ENCODE measurements at regions not wholly inside any gene's neighbourhood (a gene's known extent, or its start where the extent isn't known, plus 50 kb on each side); places are given as distances from the start of the nearest gene placed in this dataset.
"Not testable (repeated sequence)": the region's sequence is repeated elsewhere in the genome, so short reads cannot be mapped to it uniquely, and the experiment has no call there.

DNA sequence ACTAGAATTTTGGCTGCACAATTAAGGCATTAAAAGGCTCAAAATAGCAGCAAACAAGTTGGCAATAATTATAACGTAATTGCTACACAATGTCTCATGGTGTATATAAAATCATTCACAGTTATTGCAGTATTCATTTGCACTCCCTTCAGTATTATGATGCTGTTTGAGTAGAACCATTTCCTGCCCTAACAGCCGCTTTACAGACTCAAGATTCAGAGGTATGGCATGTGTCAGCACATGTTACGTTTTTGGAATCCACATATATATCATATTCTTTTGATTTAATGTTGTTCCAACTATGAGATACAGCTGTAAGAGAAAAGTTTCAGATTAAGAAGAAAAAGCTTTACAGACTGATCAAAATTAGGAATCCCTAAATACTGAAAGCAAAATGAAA is 56.3 kb upstream of the NCKAP5 start:
- no peak for DNase-seq (ENCODE audit: low read depth in 3 of 3, low spot score in 1 of 3)

DNA sequence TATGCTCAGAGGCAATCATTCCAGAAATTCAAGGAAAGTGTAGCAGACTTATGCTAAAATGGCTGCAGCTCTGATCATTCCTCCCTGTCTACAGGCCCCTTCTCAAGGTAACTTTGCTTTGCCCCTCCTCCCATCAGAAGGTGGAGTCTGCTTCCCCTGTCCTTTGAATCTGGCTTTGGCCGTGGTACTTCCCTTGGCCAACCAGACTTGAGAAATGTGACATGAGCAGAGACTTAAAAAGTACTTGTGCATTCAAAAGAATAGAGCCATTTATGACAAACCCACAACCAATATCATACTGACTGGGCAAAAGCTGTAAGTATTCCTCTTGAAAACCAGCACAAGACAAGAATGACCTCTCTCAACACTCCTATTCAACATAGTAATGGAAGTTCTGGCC is 59.5 kb upstream of the NCKAP5 start:
- DNase-seq (ENCODE audit: low read depth in 3 of 3, low spot score in 1 of 3): no peak

GRCh38 chr2:133633309-133633708 is 65.0 kb upstream of the NCKAP5 start:
- no peak for DNase-seq (ENCODE audit: low read depth in 3 of 3, low spot score in 1 of 3)

GRCh38 chr2:133633881-133634409 is 65.7 kb upstream of the NCKAP5 start:
- DNase-seq (ENCODE audit: low read depth in 3 of 3, low spot score in 1 of 3): no peak

- DNase-seq (ENCODE audit: low read depth in 3 of 3, low spot score in 1 of 3): no peak
Measured at GRCh38 chr2:133635131-133635530, 66.9 kb upstream of the NCKAP5 start.

DNA sequence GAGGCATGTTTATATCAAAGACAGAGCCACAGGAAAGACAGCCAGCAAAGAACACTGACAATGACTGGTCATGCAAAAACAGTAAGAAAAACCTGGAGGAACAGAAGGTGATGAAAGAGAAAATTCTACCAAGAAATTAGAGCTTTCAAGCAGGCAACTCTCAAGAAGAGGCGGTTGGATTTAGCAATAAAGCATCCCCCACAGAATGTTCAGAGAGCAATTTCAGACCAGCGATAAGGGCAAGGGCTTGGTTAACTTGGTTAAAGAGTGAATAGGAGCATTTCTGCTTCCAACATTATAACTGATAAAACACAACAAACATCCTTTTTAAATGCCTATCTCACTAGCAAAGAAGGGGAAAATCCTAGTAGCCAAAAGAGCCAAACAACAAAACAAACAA is 68.0 kb upstream of the NCKAP5 start:
- DNase-seq (ENCODE audit: low read depth in 3 of 3, low spot score in 1 of 3): no peak

GRCh38 chr2:133640103-133640502 is 71.8 kb upstream of the NCKAP5 start:
- no peak for DNase-seq (ENCODE audit: low read depth in 3 of 3, low spot score in 1 of 3)

DNA sequence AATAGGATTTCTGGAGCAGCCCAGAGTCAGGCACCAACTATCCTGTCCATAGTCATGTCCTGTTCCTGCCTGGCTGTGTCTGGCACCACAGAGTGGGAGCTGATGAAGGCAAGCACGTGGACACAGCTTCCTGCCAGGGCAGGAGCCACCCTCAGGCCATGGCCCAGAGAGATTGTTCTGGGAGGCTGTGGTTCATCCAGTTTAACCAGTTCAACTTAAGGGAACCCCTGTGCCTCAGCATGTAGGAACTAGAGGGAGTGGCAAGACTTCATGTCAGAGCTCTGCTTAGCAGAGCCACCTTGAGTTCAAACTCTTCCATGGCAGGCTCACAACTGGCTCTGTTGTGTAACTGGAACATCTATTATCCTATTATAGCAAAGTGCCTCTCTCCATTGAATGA is 73.2 kb upstream of the NCKAP5 start:
- DNase-seq (ENCODE audit: low read depth in 3 of 3, low spot score in 1 of 3): no peak

GRCh38 chr2:133641942-133642725 is 73.9 kb upstream of the NCKAP5 start:
- no peak for DNase-seq (ENCODE audit: low read depth in 3 of 3, low spot score in 1 of 3)

- no peak for DNase-seq (ENCODE audit: low read depth in 3 of 3, low spot score in 1 of 3)
Measured at GRCh38 chr2:133642791-133643191, 74.5 kb upstream of the NCKAP5 start.

DNA sequence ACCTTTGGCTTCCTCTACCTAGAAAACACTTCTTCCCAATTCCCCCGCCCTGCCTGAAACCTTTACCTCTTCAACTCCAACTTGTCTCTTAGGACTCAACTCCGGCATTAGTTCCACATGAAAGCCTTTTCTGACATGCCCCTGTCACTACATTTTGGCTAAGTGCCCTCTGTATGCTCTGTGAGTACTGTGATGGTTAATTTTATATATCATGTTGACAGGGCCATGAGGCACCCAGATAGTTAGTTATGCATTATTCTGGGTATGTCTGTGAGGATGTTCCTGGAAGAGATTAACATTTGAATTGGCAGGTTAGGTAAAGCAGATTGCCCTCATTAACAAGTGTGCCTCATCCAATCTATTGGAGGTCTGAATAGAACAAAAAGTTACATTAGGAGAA is 75.6 kb upstream of the NCKAP5 start:
- no peak for DNase-seq (ENCODE audit: low read depth in 3 of 3, low spot score in 1 of 3)

DNA sequence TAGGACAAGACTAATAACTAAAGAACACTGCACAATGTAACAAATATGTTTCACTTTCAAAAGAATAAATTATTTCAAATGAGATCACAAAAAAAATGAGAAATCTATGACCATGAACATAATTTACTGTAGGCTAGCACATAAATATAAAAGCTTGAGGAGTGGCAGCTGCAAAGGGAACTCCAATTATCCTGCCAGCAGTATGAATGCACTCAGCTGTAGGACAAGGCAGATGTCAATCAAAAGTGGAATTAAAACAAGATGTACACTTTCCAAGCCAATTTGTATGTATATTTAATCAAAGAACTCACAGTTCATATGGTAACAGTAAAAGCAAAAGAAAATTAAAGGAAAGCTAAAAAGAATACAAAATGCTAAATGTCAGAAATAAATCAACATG is 76.6 kb upstream of the NCKAP5 start:
- no peak for DNase-seq (ENCODE audit: low read depth in 3 of 3, low spot score in 1 of 3)

DNA sequence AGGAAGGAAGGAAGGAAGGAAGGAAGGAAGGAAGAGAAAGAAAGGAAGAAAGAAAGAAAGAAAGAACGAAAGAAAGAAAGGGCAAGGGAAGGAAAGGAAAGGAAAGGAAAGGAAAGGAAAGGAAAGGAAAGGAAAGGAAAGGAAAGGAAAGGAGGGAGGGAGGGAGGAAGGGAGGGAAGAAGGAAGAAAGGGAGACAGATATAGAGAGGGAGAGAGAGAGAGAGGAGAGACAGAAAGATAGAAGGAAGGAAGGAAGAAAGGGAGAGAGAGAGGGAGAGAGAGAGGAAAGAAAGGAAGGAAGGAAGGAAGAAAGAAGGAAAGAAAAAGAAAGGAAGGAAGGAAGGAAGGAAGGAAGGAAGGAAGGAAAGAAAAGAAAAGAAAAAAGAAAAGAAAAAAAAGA is 79.1 kb upstream of the NCKAP5 start:
- DNase-seq (ENCODE audit: low read depth in 3 of 3, low spot score in 1 of 3): not testable (repeated sequence)

DNA sequence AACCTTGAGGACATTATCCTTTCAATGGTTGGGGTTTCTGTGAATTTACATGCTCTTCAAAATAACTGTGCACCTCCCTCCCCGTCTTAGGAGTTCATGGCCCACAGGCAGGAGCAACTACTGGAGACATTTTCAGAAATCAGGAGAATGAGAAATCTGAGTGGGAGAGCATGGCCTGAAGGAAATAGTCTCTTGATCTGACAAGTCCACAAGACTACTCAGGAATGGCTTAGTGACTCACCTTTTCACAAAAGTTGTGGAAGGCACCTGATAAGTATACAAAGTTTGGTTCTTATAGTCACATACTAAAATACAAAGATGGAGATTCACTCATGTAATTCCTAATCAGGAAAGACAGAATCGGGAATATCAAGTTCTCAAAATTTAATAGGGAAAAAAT is 83.6 kb upstream of the NCKAP5 start:
- no peak for DNase-seq (ENCODE audit: low read depth in 3 of 3, low spot score in 1 of 3)

DNA sequence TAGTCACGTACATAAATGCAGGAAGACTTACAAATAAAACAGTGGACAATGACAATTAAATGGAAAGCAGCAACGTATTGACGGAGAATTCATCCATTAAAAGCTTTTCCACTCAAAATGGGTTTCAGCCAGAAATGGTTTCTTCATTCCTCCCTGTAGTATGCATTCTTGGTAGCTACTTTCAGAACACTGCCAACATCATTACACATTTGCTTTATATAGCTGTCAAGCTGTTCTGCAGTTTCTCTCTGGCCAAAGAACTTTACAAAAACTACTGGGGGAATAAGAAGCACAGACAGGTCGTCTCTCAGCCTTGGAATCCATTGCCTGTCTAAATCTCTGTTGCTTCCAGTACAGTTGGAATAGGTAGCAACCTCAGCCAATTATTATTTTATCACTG is 84.1 kb upstream of the NCKAP5 start:
- no peak for DNase-seq (ENCODE audit: low read depth in 3 of 3, low spot score in 1 of 3)

GRCh38 chr2:133653056-133653455 is 84.8 kb upstream of the NCKAP5 start:
- no peak for DNase-seq (ENCODE audit: low read depth in 3 of 3, low spot score in 1 of 3)

- no peak for DNase-seq (ENCODE audit: low read depth in 3 of 3, low spot score in 1 of 3)
Measured at GRCh38 chr2:133654949-133655348, 86.7 kb upstream of the NCKAP5 start.

GRCh38 chr2:133655610-133656009 is 87.3 kb upstream of the NCKAP5 start:
- DNase-seq (ENCODE audit: low read depth in 3 of 3, low spot score in 1 of 3): no peak

GRCh38 chr2:133657591-133657990 is 89.3 kb upstream of the NCKAP5 start:
- DNase-seq (ENCODE audit: low read depth in 3 of 3, low spot score in 1 of 3): no peak

DNA sequence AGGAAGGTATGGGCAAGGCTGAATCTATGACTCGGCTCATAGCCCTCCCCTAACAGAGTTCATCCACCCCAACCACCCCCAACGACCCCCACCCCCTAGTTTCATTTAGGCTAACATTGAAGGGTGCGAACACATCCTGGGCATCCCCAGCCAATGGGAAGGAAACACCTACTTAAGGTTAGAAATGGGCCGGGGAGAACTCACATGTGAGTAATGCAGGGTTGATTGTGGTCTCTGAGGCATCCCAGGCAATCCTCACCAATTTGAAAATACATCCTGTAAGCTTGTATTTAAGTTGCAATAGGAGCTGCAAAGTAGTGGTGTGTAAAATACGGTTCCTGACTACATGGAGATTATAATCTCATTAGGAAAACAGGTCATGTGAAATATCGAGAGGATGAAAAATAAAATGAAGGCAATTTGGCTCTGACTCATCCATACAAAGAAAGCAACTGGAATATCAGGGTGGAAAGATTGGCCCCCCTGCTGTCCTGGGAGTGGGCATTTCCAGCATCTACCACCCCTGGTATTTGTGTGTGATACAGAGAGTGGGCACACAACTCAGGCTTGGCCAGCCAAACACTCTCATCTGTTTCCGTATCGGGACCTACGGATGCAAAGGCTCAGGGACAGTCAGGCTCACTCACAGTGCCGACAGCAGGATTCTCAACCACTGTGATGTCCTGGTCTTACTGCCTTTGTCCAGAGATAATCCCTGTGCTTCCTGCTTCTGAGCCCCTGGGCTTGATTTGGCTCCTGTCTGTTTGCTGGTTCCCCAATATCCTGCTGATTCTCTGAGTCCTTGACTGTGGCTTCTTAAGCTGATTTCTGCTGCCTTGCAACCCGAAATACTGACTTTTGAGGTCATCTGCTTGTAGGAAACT is 90.0 kb upstream of the NCKAP5 start:
- no peak for DNase-seq (ENCODE audit: low read depth in 3 of 3, low spot score in 1 of 3)

GRCh38 chr2:133660510-133660909 is 92.2 kb upstream of the NCKAP5 start:
- DNase-seq (ENCODE audit: low read depth in 3 of 3, low spot score in 1 of 3): no peak

- no peak for DNase-seq (ENCODE audit: low read depth in 3 of 3, low spot score in 1 of 3)
Measured at GRCh38 chr2:133661392-133661791, 93.1 kb upstream of the NCKAP5 start.

Measured in stimulated activated CD4-positive, alpha-beta T cell treated with anti-CD3 and anti-CD28 coated beads, TNF-alpha, amount 100 ng/mL, for 1 hour (primary cell).